ENCODE measurements at regions not wholly inside any gene's neighbourhood (a gene's known extent, or its start where the extent isn't known, plus 50 kb on each side); places are given as distances from the start of the nearest gene placed in this dataset.

- Histone ChIP-seq H3K4me1 (peaks cover under 1% of the 10 kb centered on the region), H3K9me3 (ENCODE audit: control insufficient read depth, low read length) (no peaks in the 10 kb centered on the region), H3K27ac (no peak overlapping the region), H3K4me2 (ENCODE audit: low read length) (no peak overlapping the region), H2AFZ (no peak overlapping the region), H3K79me2 (peaks cover 4% of the 10 kb centered on the region), H3K9ac (no peak overlapping the region), H3K27me3 (ENCODE audit: control insufficient read depth, insufficient read depth, low read length) (no peaks in the 10 kb centered on the region), H3K36me3 (ENCODE audit: control insufficient read depth, insufficient read depth, low read length) (no peaks in the 10 kb centered on the region), H3K4me3 (ENCODE audit: low read depth, low read length) (no peak overlapping the region)
- no peak for TF ChIP-seq CTCF (IDR thresholded peaks at IDR 0.05)
Observed at GRCh38 chr2:64722291-64723044, 68.8 kb upstream of the SERTAD2 start.

DNA sequence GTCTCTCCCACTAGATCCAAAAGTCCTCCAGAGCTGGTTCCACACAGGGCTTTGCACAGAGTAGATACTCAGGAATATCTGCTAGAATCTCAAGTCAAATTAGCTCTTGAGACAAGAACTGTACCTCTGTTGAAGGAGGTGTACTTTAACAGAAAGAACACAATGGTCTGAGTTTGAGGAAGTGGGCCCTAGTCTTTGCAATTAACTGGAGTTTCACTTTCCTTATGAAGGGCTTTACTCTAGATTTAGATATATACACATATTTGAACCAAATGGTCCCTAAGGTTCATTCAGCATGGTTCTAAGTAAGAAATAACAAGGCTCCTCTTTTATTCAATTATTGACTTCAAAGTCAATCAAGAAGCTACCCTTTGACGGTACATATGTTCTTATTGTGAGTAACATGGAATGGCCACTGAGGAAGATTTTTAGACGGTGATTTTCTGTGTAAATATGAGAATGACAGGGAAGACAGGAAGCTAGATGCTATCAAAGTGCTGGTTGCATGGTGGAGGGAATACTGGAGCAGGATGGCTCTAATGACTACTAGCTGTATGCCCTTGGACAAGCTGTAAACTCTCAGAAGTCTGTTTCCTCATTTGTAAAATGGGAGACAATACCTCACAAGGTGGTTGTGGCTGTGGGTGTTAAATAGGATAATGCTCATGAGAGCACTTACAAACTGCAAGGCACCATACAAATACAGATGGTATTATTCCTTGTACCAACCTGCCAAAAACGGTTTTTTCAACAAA is 73.5 kb upstream of the SERTAD2 start:
- Histone ChIP-seq H3K9ac (no peak overlapping the region), H3K9me3 (ENCODE audit: control insufficient read depth, low read length) (no peaks in the 10 kb centered on the region), H3K4me3 (ENCODE audit: low read depth, low read length) (no peak overlapping the region), H3K79me2 (peaks cover 4% of the 10 kb centered on the region), H3K4me1 (peaks cover 14% of the 10 kb centered on the region), H3K27ac (no peak overlapping the region), H2AFZ (peak overlapping the region; percentile 26), H3K27me3 (ENCODE audit: control insufficient read depth, insufficient read depth, low read length) (no peaks in the 10 kb centered on the region), H3K4me2 (ENCODE audit: low read length) (no peak overlapping the region), H3K36me3 (ENCODE audit: control insufficient read depth, insufficient read depth, low read length) (no peaks in the 10 kb centered on the region)
- no peak for TF ChIP-seq CTCF (IDR thresholded peaks at IDR 0.05)

DNA sequence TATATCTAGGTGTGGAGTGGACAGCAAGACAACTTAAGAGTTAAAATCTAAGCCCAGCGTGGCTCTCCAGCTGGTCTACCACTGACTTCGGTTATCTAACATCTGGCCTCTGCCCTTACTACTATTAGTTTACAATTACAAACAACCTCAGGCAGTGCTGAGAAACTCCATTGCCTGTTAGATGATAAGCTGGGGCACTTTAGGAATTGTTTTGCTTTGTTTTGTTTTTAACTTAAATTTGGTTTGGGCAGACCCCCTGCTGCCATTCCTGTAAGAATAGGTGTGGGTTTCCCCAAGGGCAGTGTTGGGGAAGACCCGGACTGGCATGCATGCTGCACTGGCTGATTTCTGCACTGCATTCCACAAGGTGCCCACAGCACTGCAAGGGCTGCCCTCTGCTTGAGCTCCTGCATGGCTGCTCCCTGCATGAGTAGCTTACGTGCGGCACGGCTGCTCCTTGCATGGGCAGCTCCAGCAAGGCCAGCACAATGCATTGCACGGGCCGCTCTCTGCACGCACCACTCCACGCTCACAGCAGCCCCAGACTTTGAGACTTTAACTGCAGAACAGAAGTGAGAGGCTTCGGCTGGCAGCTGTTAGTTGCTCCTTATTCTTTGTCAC is 74.2 kb upstream of the SERTAD2 start:
- H3K27me3 ChIP-seq (ENCODE audit: control insufficient read depth, insufficient read depth, low read length): no peaks in the 10 kb centered on the region
- no peak overlapping the region for H3K9ac ChIP-seq
- no peak overlapping the region for H3K27ac ChIP-seq
- no peak for TF ChIP-seq CTCF (IDR thresholded peaks at IDR 0.05)
- H3K9me3 ChIP-seq (ENCODE audit: control insufficient read depth, low read length): no peaks in the 10 kb centered on the region
- no peaks in the 10 kb centered on the region for H3K36me3 ChIP-seq (ENCODE audit: control insufficient read depth, insufficient read depth, low read length)
- peak overlapping the region; percentile 31 for H2AFZ ChIP-seq
- peaks cover 4% of the 10 kb centered on the region for H3K79me2 ChIP-seq
- H3K4me2 ChIP-seq (ENCODE audit: low read length): no peak overlapping the region
- H3K4me1 ChIP-seq: peaks cover 14% of the 10 kb centered on the region
- no peak overlapping the region for H3K4me3 ChIP-seq (ENCODE audit: low read depth, low read length)

DNA sequence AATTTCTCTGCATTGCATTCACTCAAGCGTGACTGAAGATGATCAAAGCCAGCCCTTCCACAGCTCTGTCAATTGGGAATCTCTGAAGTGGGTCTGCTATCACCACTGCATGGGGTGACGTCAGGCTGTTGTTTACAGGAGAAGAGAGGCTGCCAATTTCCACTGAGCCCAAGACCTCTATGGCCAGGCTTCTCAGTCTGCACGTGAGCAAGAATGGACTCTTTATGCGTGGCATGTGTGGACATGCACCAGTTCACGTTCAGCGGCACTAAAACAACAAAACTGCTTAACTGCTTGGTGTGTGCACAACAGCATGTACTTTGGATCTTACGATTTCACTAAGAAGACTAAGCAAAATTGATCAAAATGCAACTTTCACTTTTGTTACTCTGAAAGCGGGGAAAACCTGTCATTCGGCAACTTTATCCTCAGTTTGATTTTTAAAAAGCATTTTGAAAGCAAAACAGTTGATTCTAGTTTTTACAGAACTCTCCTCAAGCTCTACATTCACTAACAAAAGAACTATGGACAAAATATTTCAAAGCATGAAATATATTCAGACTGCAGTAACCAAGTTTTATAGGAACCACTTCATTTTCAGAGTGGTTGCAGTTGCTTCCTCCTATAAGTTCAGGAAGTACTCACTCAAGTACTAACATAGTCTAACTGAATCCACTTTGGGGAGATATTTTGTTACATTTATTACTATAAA is 77.0 kb upstream of the SERTAD2 start:
- Histone ChIP-seq H3K4me1 (peaks cover 14% of the 10 kb centered on the region), H2AFZ (peak overlapping the region; percentile 52)
- no peak for TF ChIP-seq CTCF (IDR thresholded peaks at IDR 0.05)

More for the DNA sequence above, 77.0 kb upstream of the SERTAD2 start:
- Histone ChIP-seq H3K9me3 (ENCODE audit: control insufficient read depth, low read length) (no peaks in the 10 kb centered on the region), H3K79me2 (no peaks in the 10 kb centered on the region), H3K27me3 (ENCODE audit: control insufficient read depth, insufficient read depth, low read length) (no peaks in the 10 kb centered on the region), H3K27ac (peak overlapping the region; percentile 19), H3K4me2 (ENCODE audit: low read length) (peak overlapping the region; percentile 48), H3K36me3 (ENCODE audit: control insufficient read depth, insufficient read depth, low read length) (no peaks in the 10 kb centered on the region), H3K9ac (no peak overlapping the region), H3K4me3 (ENCODE audit: low read depth, low read length) (peak overlapping the region; percentile 28)
